Osteocyte (in vitro differentiated cells): ENCODE measurements at regions not wholly inside any gene's neighbourhood (a gene's known extent, or its start where the extent isn't known, plus 50 kb on each side); places are given as distances from the start of the nearest gene placed in this dataset.

ENCODE experiments used
- DNase-seq: peaks from one replicate; pipeline ENCODE4 v3.0.0; 2021; ENCODE audit warnings: mixed read lengths; ENCODE audit not compliant: unreplicated experiment; ENCODE audit errors: extremely low spot score
- H3K27ac Mint-ChIP-seq: one replicate; pipeline ENCODE4 v1.8.0; 2021; ENCODE audit warnings: mild to moderate bottlenecking, mixed read lengths; ENCODE audit not compliant: unreplicated experiment
- H3K27me3 Mint-ChIP-seq: one replicate; pipeline ENCODE4 v1.8.0; 2021; ENCODE audit warnings: mixed read lengths; ENCODE audit not compliant: unreplicated experiment
- H3K36me3 Mint-ChIP-seq: one replicate; pipeline ENCODE4 v1.8.0; 2021; ENCODE audit warnings: mixed read lengths; ENCODE audit not compliant: unreplicated experiment
- H3K4me1 Mint-ChIP-seq: one replicate; pipeline ENCODE4 v1.8.0; 2021; ENCODE audit warnings: mixed read lengths; ENCODE audit not compliant: unreplicated experiment
- H3K4me3 Mint-ChIP-seq: one replicate; pipeline ENCODE4 v1.8.0; 2021; ENCODE audit warnings: mild to moderate bottlenecking, moderate library complexity, mixed read lengths; ENCODE audit not compliant: unreplicated experiment
- H3K9me3 Mint-ChIP-seq: one replicate; pipeline ENCODE4 v1.8.0; 2021; ENCODE audit warnings: mixed read lengths; ENCODE audit not compliant: unreplicated experiment
- TF ChIP-seq, protein P1 (sequence below): fragments of 200-600 bp; sonication (generic); IDR thresholded peaks from 2 replicates; pipeline ENCODE4 v1.5.0; 2021; ENCODE audit warnings: antibody characterized with exemption, mild to moderate bottlenecking, moderate library complexity

- Mint-ChIP-seq H3K27ac (no peak overlapping the region), H3K4me1 (peaks cover 15% of the 10 kb centered on the region), H3K4me3 (no peak overlapping the region), H3K9me3 (no peaks in the 10 kb centered on the region), H3K36me3 (peaks cover 6% of the 10 kb centered on the region), H3K27me3 (no peaks in the 10 kb centered on the region)
- DNase-seq, result no peak
- TF ChIP-seq, protein P1, sequence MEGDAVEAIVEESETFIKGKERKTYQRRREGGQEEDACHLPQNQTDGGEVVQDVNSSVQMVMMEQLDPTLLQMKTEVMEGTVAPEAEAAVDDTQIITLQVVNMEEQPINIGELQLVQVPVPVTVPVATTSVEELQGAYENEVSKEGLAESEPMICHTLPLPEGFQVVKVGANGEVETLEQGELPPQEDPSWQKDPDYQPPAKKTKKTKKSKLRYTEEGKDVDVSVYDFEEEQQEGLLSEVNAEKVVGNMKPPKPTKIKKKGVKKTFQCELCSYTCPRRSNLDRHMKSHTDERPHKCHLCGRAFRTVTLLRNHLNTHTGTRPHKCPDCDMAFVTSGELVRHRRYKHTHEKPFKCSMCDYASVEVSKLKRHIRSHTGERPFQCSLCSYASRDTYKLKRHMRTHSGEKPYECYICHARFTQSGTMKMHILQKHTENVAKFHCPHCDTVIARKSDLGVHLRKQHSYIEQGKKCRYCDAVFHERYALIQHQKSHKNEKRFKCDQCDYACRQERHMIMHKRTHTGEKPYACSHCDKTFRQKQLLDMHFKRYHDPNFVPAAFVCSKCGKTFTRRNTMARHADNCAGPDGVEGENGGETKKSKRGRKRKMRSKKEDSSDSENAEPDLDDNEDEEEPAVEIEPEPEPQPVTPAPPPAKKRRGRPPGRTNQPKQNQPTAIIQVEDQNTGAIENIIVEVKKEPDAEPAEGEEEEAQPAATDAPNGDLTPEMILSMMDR, result no peak
Measured at GRCh38 chr14:61139006-61139599, 142.0 kb downstream of the TMEM30B start.

- TF ChIP-seq, protein P1, result no peak
Measured at GRCh38 chr14:61132894-61133293, 148.2 kb downstream of the TMEM30B start.

GRCh38 chr14:61132336-61132735 lies 148.8 kb downstream of the TMEM30B start:
- no peak for DNase-seq
- no peak overlapping the region for H3K27ac Mint-ChIP-seq
- no peak overlapping the region for H3K4me3 Mint-ChIP-seq
- no peaks in the 10 kb centered on the region for H3K36me3 Mint-ChIP-seq
- H3K4me1 Mint-ChIP-seq, result peaks cover 31% of the 10 kb centered on the region
- H3K9me3 Mint-ChIP-seq, result no peaks in the 10 kb centered on the region
- TF ChIP-seq, protein P1, result no peak
- H3K27me3 Mint-ChIP-seq, result no peaks in the 10 kb centered on the region

More at GRCh38 chr14:61132894-61133293, 148.2 kb downstream of the TMEM30B start:
- no peaks in the 10 kb centered on the region for H3K9me3 Mint-ChIP-seq
- no peaks in the 10 kb centered on the region for H3K27me3 Mint-ChIP-seq
- no peak overlapping the region for H3K4me3 Mint-ChIP-seq
- peaks cover 31% of the 10 kb centered on the region for H3K4me1 Mint-ChIP-seq
- DNase-seq, result no peak
- H3K27ac Mint-ChIP-seq, result no peak overlapping the region
- H3K36me3 Mint-ChIP-seq, result no peaks in the 10 kb centered on the region

GRCh38 chr14:61130512-61131260 lies 149.6 kb downstream of the SLC38A6 start:
- H3K9me3 Mint-ChIP-seq, result no peaks in the 10 kb centered on the region
- DNase-seq, result no peak
- H3K4me3 Mint-ChIP-seq, result no peak overlapping the region
- H3K27me3 Mint-ChIP-seq, result no peaks in the 10 kb centered on the region
- H3K4me1 Mint-ChIP-seq, result peaks cover 44% of the 10 kb centered on the region
- TF ChIP-seq, protein P1, result no peak
- H3K36me3 Mint-ChIP-seq, result no peaks in the 10 kb centered on the region
- H3K27ac Mint-ChIP-seq, result no peak overlapping the region

GRCh38 chr14:61129168-61129745 lies 148.2 kb downstream of the SLC38A6 start:
- Mint-ChIP-seq H3K4me3 (no peak overlapping the region), H3K9me3 (no peaks in the 10 kb centered on the region), H3K27ac (peak overlapping the region; percentile 78), H3K36me3 (no peaks in the 10 kb centered on the region), H3K27me3 (no peaks in the 10 kb centered on the region), H3K4me1 (peaks cover 52% of the 10 kb centered on the region)
- no peak for DNase-seq
- TF ChIP-seq, protein P1, result no peak
